OCI-LY7 (cell line): ENCODE measurements at regions not wholly inside any gene's neighbourhood (a gene's known extent, or its start where the extent isn't known, plus 50 kb on each side); places are given as distances from the start of the nearest gene placed in this dataset.

Experiments used
- EZH2phosphoT487 ChIP-seq: fragments of 200-600 bp; sonication (generic); IDR thresholded peaks from 2 replicates; pipeline ENCODE4 v1.6.1; 2018; ENCODE audit warnings: low read depth, borderline replicate concordance, mild to moderate bottlenecking, mixed run types, antibody characterized with exemption, low read length, moderate library complexity, mixed read lengths
- TF ChIP-seq, protein P1 (sequence below): fragments of 200-600 bp; sonication (generic); conservative IDR thresholded peaks from 2 replicates; pipeline ENCODE4 v1.5.1; 2014; ENCODE audit warnings: mild to moderate bottlenecking, antibody characterized with exemption, low read length, moderate library complexity, mixed read lengths

DNA sequence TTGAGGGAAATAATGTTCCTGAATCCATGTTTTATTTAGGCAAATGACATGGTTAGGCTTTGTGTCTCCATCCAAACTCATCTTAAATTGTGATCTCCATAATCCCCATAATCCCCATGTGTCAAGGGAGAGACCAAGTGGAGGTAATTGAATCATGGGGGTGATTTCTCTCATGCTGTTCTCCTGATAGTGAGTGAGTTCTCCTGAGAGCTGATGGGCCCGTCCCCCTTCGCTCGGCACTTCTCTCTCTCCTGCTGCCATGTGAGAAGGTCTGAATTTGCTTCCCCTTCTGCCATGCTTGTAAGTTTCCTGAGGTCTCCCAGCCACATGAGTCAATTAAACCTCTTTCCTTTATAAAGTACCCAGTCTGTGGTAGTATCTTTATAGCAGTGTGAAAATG lies 563.0 kb upstream of the NR3C2 start:
- TF ChIP-seq, protein P1, sequence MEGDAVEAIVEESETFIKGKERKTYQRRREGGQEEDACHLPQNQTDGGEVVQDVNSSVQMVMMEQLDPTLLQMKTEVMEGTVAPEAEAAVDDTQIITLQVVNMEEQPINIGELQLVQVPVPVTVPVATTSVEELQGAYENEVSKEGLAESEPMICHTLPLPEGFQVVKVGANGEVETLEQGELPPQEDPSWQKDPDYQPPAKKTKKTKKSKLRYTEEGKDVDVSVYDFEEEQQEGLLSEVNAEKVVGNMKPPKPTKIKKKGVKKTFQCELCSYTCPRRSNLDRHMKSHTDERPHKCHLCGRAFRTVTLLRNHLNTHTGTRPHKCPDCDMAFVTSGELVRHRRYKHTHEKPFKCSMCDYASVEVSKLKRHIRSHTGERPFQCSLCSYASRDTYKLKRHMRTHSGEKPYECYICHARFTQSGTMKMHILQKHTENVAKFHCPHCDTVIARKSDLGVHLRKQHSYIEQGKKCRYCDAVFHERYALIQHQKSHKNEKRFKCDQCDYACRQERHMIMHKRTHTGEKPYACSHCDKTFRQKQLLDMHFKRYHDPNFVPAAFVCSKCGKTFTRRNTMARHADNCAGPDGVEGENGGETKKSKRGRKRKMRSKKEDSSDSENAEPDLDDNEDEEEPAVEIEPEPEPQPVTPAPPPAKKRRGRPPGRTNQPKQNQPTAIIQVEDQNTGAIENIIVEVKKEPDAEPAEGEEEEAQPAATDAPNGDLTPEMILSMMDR: no peak
- TF ChIP-seq EZH2phosphoT487: no peak
